PC-9 (cell line): ENCODE measurements at regions not wholly inside any gene's neighbourhood (a gene's known extent, or its start where the extent isn't known, plus 50 kb on each side); places are given as distances from the start of the nearest gene placed in this dataset.

Experiments
- EZH2 ChIP-seq: fragments of 200-600 bp; sonication (generic); IDR thresholded peaks from 2 replicates; pipeline ENCODE4 v1.8.0; 2017; ENCODE audit warnings: antibody characterized with exemption, low read depth
- TF ChIP-seq, protein P1 (sequence below): fragments of 200-600 bp; sonication (generic); conservative IDR thresholded peaks from 2 replicates; pipeline ENCODE4 v1.6.1; 2017; ENCODE audit warnings: mixed run types, antibody characterized with exemption, mild to moderate bottlenecking, moderate library complexity

DNA sequence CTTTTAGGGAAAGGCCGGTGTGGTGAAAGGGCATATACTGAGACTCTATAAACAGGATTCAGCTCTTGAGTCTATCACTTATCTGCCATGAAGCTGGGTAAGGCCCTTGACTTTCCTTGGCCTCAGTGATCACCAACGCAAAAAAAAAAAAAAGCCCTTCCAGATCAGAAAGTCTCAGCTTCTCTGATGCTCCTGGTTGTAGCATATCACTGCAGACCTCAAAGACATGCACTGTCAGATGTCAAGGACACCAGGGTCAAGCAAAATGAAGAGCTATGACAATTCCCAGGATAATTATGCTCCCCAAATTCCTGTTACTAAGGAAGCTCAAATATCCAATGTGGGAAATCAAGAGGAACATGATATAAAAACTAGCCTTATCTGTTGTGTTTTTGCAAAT is 68.3 kb upstream of the IFNE start:
- TF ChIP-seq, protein P1, sequence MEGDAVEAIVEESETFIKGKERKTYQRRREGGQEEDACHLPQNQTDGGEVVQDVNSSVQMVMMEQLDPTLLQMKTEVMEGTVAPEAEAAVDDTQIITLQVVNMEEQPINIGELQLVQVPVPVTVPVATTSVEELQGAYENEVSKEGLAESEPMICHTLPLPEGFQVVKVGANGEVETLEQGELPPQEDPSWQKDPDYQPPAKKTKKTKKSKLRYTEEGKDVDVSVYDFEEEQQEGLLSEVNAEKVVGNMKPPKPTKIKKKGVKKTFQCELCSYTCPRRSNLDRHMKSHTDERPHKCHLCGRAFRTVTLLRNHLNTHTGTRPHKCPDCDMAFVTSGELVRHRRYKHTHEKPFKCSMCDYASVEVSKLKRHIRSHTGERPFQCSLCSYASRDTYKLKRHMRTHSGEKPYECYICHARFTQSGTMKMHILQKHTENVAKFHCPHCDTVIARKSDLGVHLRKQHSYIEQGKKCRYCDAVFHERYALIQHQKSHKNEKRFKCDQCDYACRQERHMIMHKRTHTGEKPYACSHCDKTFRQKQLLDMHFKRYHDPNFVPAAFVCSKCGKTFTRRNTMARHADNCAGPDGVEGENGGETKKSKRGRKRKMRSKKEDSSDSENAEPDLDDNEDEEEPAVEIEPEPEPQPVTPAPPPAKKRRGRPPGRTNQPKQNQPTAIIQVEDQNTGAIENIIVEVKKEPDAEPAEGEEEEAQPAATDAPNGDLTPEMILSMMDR = no peak
- TF ChIP-seq EZH2 = no peak
